ENCODE measurements at regions not wholly inside any gene's neighbourhood (a gene's known extent, or its start where the extent isn't known, plus 50 kb on each side); places are given as distances from the start of the nearest gene placed in this dataset.

GRCh38 chr12:17528394-17528793 is 561.6 kb downstream of the RERGL start:
- DNase-seq, result no peak

GRCh38 chr12:17527021-17527420 is 563.0 kb downstream of the RERGL start:
- no peak for DNase-seq

- no peak for DNase-seq
Measured at GRCh38 chr12:17511369-17511768, 578.6 kb downstream of the RERGL start.

GRCh38 chr12:17507336-17507735 is 582.7 kb downstream of the RERGL start:
- DNase-seq, result no peak

- DNase-seq, result no peak
Measured at GRCh38 chr12:17503742-17504141, 586.3 kb downstream of the RERGL start.

GRCh38 chr12:17489452-17489851 is 600.5 kb downstream of the RERGL start:
- DNase-seq, result no peak

GRCh38 chr12:17478908-17479673 is 610.9 kb downstream of the RERGL start:
- no peak for DNase-seq

GRCh38 chr12:17470460-17470859 is 619.5 kb downstream of the RERGL start:
- DNase-seq, result no peak

- no peak for DNase-seq
Measured at GRCh38 chr12:17459214-17459613, 630.8 kb downstream of the RERGL start.

- DNase-seq, result no peak
Measured at GRCh38 chr12:17456486-17456885, 633.5 kb downstream of the RERGL start.

GRCh38 chr12:17438141-17438540 is 651.9 kb downstream of the RERGL start:
- no peak for DNase-seq

- DNase-seq, result no peak
Measured at GRCh38 chr12:17416748-17417147, 673.2 kb downstream of the RERGL start.

GRCh38 chr12:17414596-17414995 is 675.4 kb downstream of the RERGL start:
- no peak for DNase-seq

- no peak for DNase-seq
Measured at GRCh38 chr12:17411662-17412061, 678.3 kb downstream of the RERGL start.

GRCh38 chr12:17388679-17389078 is 701.3 kb downstream of the RERGL start:
- no peak for DNase-seq

- DNase-seq, result no peak
Measured at GRCh38 chr12:17383321-17383720, 706.7 kb downstream of the RERGL start.

- no peak for DNase-seq
Measured at GRCh38 chr12:17381211-17381610, 708.8 kb downstream of the RERGL start.

- peak; percentile 68 for DNase-seq
Measured at GRCh38 chr12:17372508-17372907, 717.5 kb downstream of the RERGL start.

GRCh38 chr12:17371491-17372215 is 718.3 kb downstream of the RERGL start:
- DNase-seq, result no peak

- DNase-seq, result no peak
Measured at GRCh38 chr12:17370621-17371020, 719.4 kb downstream of the RERGL start.

- no peak for DNase-seq
Measured at GRCh38 chr12:17369556-17369955, 720.4 kb downstream of the RERGL start.

- DNase-seq, result no peak
Measured at GRCh38 chr12:17361224-17361623, 728.8 kb downstream of the RERGL start.

GRCh38 chr12:17358835-17359234 is 731.2 kb downstream of the RERGL start:
- no peak for DNase-seq

GRCh38 chr12:17357396-17357795 is 732.6 kb downstream of the RERGL start:
- no peak for DNase-seq

- no peak for DNase-seq
Measured at GRCh38 chr12:17352164-17352563, 737.8 kb downstream of the RERGL start.
